Breast epithelium (tissue), 3 donors: ENCODE measurements at regions not wholly inside any gene's neighbourhood (a gene's known extent, or its start where the extent isn't known, plus 50 kb on each side); places are given as distances from the start of the nearest gene placed in this dataset.

Source experiments
- CTCF ChIP-seq, 3 donors: fragments of 450-650 bp; IDR thresholded peaks; one replicate each; pipeline ENCODE4 v1.5.1; 2016 to 2017; ENCODE audit warnings: antibody characterized with exemption in 3 of 3, mild to moderate bottlenecking in 3 of 3, moderate library complexity in 3 of 3
- POLR2AphosphoS5 ChIP-seq, 3 donors: sonication (generic); formaldehyde crosslinking; IDR thresholded peaks; one replicate each; pipeline ENCODE4 v1.6.1; 2017; ENCODE audit warnings: antibody characterized with exemption in 3 of 3

GRCh38 chr10:56763090-56763489 lies 402.0 kb upstream of the ZWINT start:
- TF ChIP-seq CTCF (IDR thresholded peaks at IDR 0.05) (no peak), POLR2AphosphoS5 (IDR thresholded peaks at IDR 0.05) (no peak)
